IMR-90 (cell line): ENCODE measurements at regions not wholly inside any gene's neighbourhood (a gene's known extent, or its start where the extent isn't known, plus 50 kb on each side); places are given as distances from the start of the nearest gene placed in this dataset.

Source experiments
- ATAC-seq: fragments of 200-7000 bp; cut with Tn5 transposase; 2 replicates; pipeline ENCODE4 v1.9.1; 2020; ENCODE audit warnings: low read depth, mild to moderate bottlenecking, moderate library complexity
- BruUV-seq: library from RNA; stranded (reverse); fragments of 400-500 nt; replicated peaks from 2 replicates; lab custom pipeline; 2021; lab: Mats Ljungman, UMichigan
- CTCF ChIA-PET: fragments of 300-600 bp; formaldehyde crosslinking; extraction: SDS; loops from one replicate; lab custom pipeline; 2021; ENCODE audit warnings: antibody characterized with exemption; lab: Yijun Ruan, JAX
- POLR2A ChIA-PET: fragments of 300-600 bp; sonication (Branson Sonifier 250); formaldehyde crosslinking; loops from one replicate; lab custom pipeline; 2022; ENCODE audit warnings: antibody characterized with exemption; ENCODE audit not compliant: unreplicated experiment; lab: Charles Lee
- DNase-seq: peaks from one replicate; pipeline ENCODE4 v3.0.0; 2013
- H2AFZ ChIP-seq: replicated peaks from 2 replicates; pipeline ENCODE3; 2013; ENCODE audit warnings: low read length, mild to moderate bottlenecking; ENCODE audit not compliant: poor library complexity
- H2AK5ac ChIP-seq: 2 replicates; pipeline ENCODE4 v1.6.1; 2013; ENCODE audit warnings: low read depth, low read length, inconsistent platforms
- H2AK9ac ChIP-seq: replicated peaks from 2 replicates; pipeline ENCODE3; 2013; ENCODE audit warnings: mild to moderate bottlenecking, low read depth, low read length, moderate library complexity; ENCODE audit not compliant: poor library complexity
- H2BK120ac ChIP-seq: 2 replicates; pipeline ENCODE4 v1.6.1; 2013; ENCODE audit warnings: low read depth, low read length, inconsistent platforms
- H2BK15ac ChIP-seq: 3 replicates; pipeline ENCODE4 v1.6.1; 2013; ENCODE audit warnings: low read depth, low read length, inconsistent platforms
- H2BK20ac ChIP-seq: 2 replicates; pipeline ENCODE4 v1.6.1; 2013; ENCODE audit warnings: low read depth, mild to moderate bottlenecking, inconsistent platforms, low read length, moderate library complexity
- H2BK5ac ChIP-seq: 2 replicates; pipeline ENCODE4 v1.6.1; 2013; ENCODE audit warnings: mild to moderate bottlenecking, low read depth, low read length, inconsistent platforms; ENCODE audit not compliant: poor library complexity, severe bottlenecking
- H3K14ac ChIP-seq: replicated peaks from 2 replicates; pipeline ENCODE4 v1.6.1; 2013; ENCODE audit warnings: low read depth, low read length, inconsistent platforms
- H3K18ac ChIP-seq: 2 replicates; pipeline ENCODE4 v1.6.1; 2013; ENCODE audit warnings: low read depth, low read length, control low read depth
- H3K23ac ChIP-seq: 2 replicates; pipeline ENCODE4 v1.6.1; 2013; ENCODE audit warnings: low read depth, low read length, inconsistent platforms
- H3K27ac ChIP-seq: 2 replicates; pipeline ENCODE4 v1.5.1; 2013; ENCODE audit warnings: mild to moderate bottlenecking, control low read depth, low read length; ENCODE audit not compliant: insufficient read depth
- H3K27me3 ChIP-seq: 2 replicates; pipeline ENCODE4 v1.6.1; 2013; ENCODE audit warnings: low read length; ENCODE audit not compliant: control insufficient read depth, insufficient read depth
- H3K36me3 ChIP-seq: 2 replicates; pipeline ENCODE4 v1.6.1; 2013; ENCODE audit warnings: low read length, mixed read lengths; ENCODE audit not compliant: control insufficient read depth, insufficient read depth
- H3K4ac ChIP-seq: 2 replicates; pipeline ENCODE4 v1.6.1; 2013; ENCODE audit warnings: low read depth, low read length, inconsistent platforms
- H3K4me1 ChIP-seq: 2 replicates; pipeline ENCODE4 v1.6.1; 2013; ENCODE audit warnings: low read length, mixed read lengths; ENCODE audit not compliant: control insufficient read depth, insufficient read depth
- H3K4me2 ChIP-seq: 2 replicates; pipeline ENCODE4 v1.6.1; 2013; ENCODE audit warnings: low read depth, mild to moderate bottlenecking, control low read depth, low read length, moderate library complexity
- H3K4me3 ChIP-seq: 2 replicates; pipeline ENCODE4 v1.5.1; 2013; ENCODE audit warnings: low read depth, mild to moderate bottlenecking, control low read depth, low read length, moderate library complexity; ENCODE audit not compliant: insufficient read depth
- H3K56ac ChIP-seq: 2 replicates; pipeline ENCODE4 v1.6.1; 2013; ENCODE audit warnings: low read length, inconsistent platforms; ENCODE audit not compliant: insufficient read depth; ENCODE audit errors: extremely low read depth
- H3K79me1 ChIP-seq, 2 experiments: 2 replicates each; pipeline ENCODE4 v1.6.1; 2013; ENCODE audit warnings: low read length in 2 of 2, inconsistent platforms in 1 of 2, low read depth in 1 of 2
- H3K9ac ChIP-seq: 2 replicates; pipeline ENCODE4 v1.6.1; 2013; ENCODE audit warnings: low read depth, low read length, control low read depth
- H3K9me1 ChIP-seq: 2 replicates; pipeline ENCODE4 v1.6.1; 2013; ENCODE audit warnings: low read length, inconsistent platforms; ENCODE audit not compliant: insufficient read depth
- H3K9me3 ChIP-seq: 2 replicates; pipeline ENCODE4 v1.6.1; 2013; ENCODE audit warnings: low read length; ENCODE audit not compliant: control insufficient read depth, insufficient read depth
- H4K20me1 ChIP-seq: 2 replicates; pipeline ENCODE4 v1.6.1; 2013; ENCODE audit warnings: low read length, inconsistent platforms; ENCODE audit not compliant: insufficient read depth
- H4K5ac ChIP-seq: 2 replicates; pipeline ENCODE4 v1.6.1; 2013; ENCODE audit warnings: mild to moderate bottlenecking, low read depth, low read length, control low read depth
- H4K8ac ChIP-seq, 2 experiments: 2 replicates each; pipeline ENCODE4 v1.6.1; 2013; ENCODE audit warnings: low read depth in 2 of 2, low read length in 2 of 2, control low read depth in 1 of 2, inconsistent platforms in 1 of 2
- H4K91ac ChIP-seq: 2 replicates; pipeline ENCODE4 v1.6.1; 2013; ENCODE audit warnings: low read depth, low read length, inconsistent platforms; ENCODE audit not compliant: insufficient read depth
- CTCF ChIP-seq: conservative IDR thresholded peaks from 2 replicates; pipeline ENCODE4 v1.5.1; 2012; ENCODE audit warnings: mild to moderate bottlenecking, low read depth, low read length, improper control_type of control experiment
- ELK1 ChIP-seq: fragments of 150-350 bp; IDR thresholded peaks from 2 replicates; pipeline ENCODE4 v1.6.1; 2016; ENCODE audit warnings: low read depth, mild to moderate bottlenecking, low read length, moderate library complexity, borderline replicate concordance
- FOS ChIP-seq: fragments of 150-350 bp; IDR thresholded peaks from 2 replicates; pipeline ENCODE4 v1.6.1; 2016; ENCODE audit warnings: low read depth, low read length
- NFE2L2 ChIP-seq: fragments of 150-350 bp; IDR thresholded peaks from 2 replicates; pipeline ENCODE4 v1.6.1; 2016; ENCODE audit warnings: low read depth, mild to moderate bottlenecking, low read length
- RFX5 ChIP-seq: IDR thresholded peaks from 2 replicates; pipeline ENCODE4 v1.8.0; 2012; ENCODE audit warnings: low read depth, mild to moderate bottlenecking, low read length, moderate library complexity
- USF2 ChIP-seq: fragments of 150-350 bp; IDR thresholded peaks from 2 replicates; pipeline ENCODE4 v1.6.1; 2017; ENCODE audit warnings: mild to moderate bottlenecking, antibody characterized with exemption, low read length, low read depth
- WGBS, 2 experiments: methylation state at CpG; one replicate each; pipeline versions ENCODE4 v1.1.5 to v1.1.7; 2013; ENCODE audit warnings: missing lambda C conversion rate in 2 of 2; ENCODE audit not compliant: insufficient read length in 1 of 2; ENCODE audit errors: extremely low coverage in 2 of 2; 5-methylcytosine and 5-hydroxymethylcytosine counted together
- dilution Hi-C: fragments of 300-500 bp; cut with HindIII; formaldehyde crosslinking; loops from one replicate; pipeline ENCODE4 v1.14.3; 2018; ENCODE audit warnings: low sequenced_read_pairs; ENCODE audit not compliant: unreplicated experiment
- in situ Hi-C: fragments of 300-500 bp; cut with MboI; formaldehyde crosslinking; loops from 3 replicates; pipeline ENCODE4 v1.14.3; 2019; ENCODE audit warnings: low sequenced_read_pairs, inconsistent platforms, mixed read lengths
- intact Hi-C: fragments of 100-400 bp; cut with micrococcal nuclease; formaldehyde crosslinking; loops from 2 replicates; pipeline ENCODE4 v1.10.0; 2022

GRCh38 chr12:123050913-123051312 is 70.4 kb downstream of the ARL6IP4 start:
- H3K9me3 ChIP-seq: no peaks in the 10 kb centered on the region
- in situ Hi-C loops (no loop called here), intact Hi-C loops (loop anchor here (5.0 kb wide), 1 partner anchor 36 kb away; no protein-coding TSS in a partner anchor), dilution Hi-C loops (no loop called here)
- peaks cover 20% of the 10 kb centered on the region; the same call in 1 of the 2 replicates for H4K20me1 ChIP-seq
- no peak overlapping the region for H3K4ac ChIP-seq
- no peak overlapping the region for H2AK9ac ChIP-seq
- peaks cover 15% of the 10 kb centered on the region for H3K4me1 ChIP-seq
- no peak overlapping the region for H4K5ac ChIP-seq
- ATAC-seq: 0 out of 2 replicates have a peak, but pooled peaks have one; percentile 7
- peaks cover 26% of the 10 kb centered on the region for H3K9me1 ChIP-seq
- no peak overlapping the region for H2AFZ ChIP-seq
- no peak overlapping the region for H3K27ac ChIP-seq
- H3K14ac ChIP-seq: 0 out of 2 replicates have a peak overlapping the region, but pooled peaks have one; percentile 18
- no peak overlapping the region for H2BK120ac ChIP-seq
- no peak for DNase-seq
- no peak overlapping the region for H3K4me2 ChIP-seq
- H3K79me1 ChIP-seq: peaks cover 0 to 26% of the 10 kb centered on the region in 2 experiments; a peak in 2 of 4 replicates
- WGBS, 2 experiments: no CpG with 5 or more reads among the region's 4 CpGs
- no peaks in the 10 kb centered on the region for H3K36me3 ChIP-seq
- H3K56ac ChIP-seq: no peak overlapping the region
- no peak overlapping the region for H4K91ac ChIP-seq
- no peak overlapping the region for H3K4me3 ChIP-seq
- H2BK15ac ChIP-seq: no peak overlapping the region
- no peak overlapping the region for H3K9ac ChIP-seq
- no peak overlapping the region for H2AK5ac ChIP-seq
- TF ChIP-seq NFE2L2: no peak
- TF ChIP-seq FOS: no peak
- no peak for TF ChIP-seq RFX5
- TF ChIP-seq ELK1: no peak
- TF ChIP-seq CTCF: no peak
- TF ChIP-seq USF2: no peak
- ChIA-PET CTCF (no interaction called here), POLR2A (no interaction called here)
- H4K8ac ChIP-seq: no peak overlapping the region
- no TSS peak for BruUV-seq
- no peak overlapping the region for H2BK5ac ChIP-seq
- H3K27me3 ChIP-seq: no peaks in the 10 kb centered on the region
- no peak overlapping the region for H3K18ac ChIP-seq
- no peak overlapping the region for H2BK20ac ChIP-seq
- no peak overlapping the region for H3K23ac ChIP-seq
